ENCODE measurements at regions not wholly inside any gene's neighbourhood (a gene's known extent, or its start where the extent isn't known, plus 50 kb on each side); places are given as distances from the start of the nearest gene placed in this dataset.

GRCh38 chr10:57260175-57260574 lies 899.1 kb upstream of the ZWINT start:
- TF ChIP-seq CTCF (conservative IDR thresholded peaks at IDR 0.05): no peak
- Mint-ChIP-seq H3K27me3 (no peaks in the 10 kb centered on the region), H3K36me3 (peaks cover 3% of the 10 kb centered on the region), H3K9me3 (peaks cover 7% of the 10 kb centered on the region), H3K4me1 (ENCODE audit: unreplicated experiment) (no peaks in the 10 kb centered on the region), H3K27ac (no peak overlapping the region), H3K4me3 (no peak overlapping the region)
- no peak for DNase-seq (ENCODE audit: extremely low spot score, unreplicated experiment)

DNA sequence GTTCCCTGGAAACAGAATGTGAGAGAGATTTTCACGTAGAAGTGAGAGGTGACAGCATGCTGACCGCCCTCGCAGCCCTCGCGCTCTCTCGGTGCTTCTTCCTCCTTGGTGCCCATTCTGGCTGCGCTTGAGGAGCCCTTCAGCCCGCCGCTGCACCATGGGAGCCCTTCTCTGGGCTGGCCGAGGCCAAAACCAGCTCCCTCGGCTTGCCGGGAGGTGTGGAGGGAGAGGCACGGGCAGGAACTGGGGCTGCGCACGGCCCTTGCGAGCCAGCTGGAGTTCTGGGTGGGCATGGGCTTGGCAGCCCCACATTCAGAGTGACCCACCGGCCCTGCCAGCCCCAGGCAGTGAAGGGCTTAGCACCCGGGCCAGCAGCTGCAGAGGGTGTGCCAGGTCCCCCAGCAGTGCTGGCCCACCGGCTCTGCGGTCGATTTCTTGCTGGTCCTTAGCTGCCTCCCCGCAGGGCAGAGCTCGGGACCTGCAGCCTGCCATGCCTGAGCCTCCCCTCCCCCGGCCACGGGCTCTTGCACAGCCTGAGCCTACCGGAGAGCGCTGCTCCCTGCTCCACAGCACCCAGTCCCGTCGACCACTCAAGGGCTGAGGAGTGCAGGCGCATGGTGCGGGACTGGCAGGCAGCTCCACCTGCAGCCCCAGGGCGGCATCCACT lies 888.7 kb upstream of the ZWINT start:
- no peak for TF ChIP-seq CTCF (conservative IDR thresholded peaks at IDR 0.05)
- no peak overlapping the region for H3K4me3 Mint-ChIP-seq
- no peak for DNase-seq (ENCODE audit: extremely low spot score, unreplicated experiment)
- no peak overlapping the region for H3K27ac Mint-ChIP-seq
- H3K9me3 Mint-ChIP-seq: no peaks in the 10 kb centered on the region
- no peaks in the 10 kb centered on the region for H3K27me3 Mint-ChIP-seq
- H3K36me3 Mint-ChIP-seq: no peaks in the 10 kb centered on the region
- H3K4me1 Mint-ChIP-seq (ENCODE audit: unreplicated experiment): no peaks in the 10 kb centered on the region

DNA sequence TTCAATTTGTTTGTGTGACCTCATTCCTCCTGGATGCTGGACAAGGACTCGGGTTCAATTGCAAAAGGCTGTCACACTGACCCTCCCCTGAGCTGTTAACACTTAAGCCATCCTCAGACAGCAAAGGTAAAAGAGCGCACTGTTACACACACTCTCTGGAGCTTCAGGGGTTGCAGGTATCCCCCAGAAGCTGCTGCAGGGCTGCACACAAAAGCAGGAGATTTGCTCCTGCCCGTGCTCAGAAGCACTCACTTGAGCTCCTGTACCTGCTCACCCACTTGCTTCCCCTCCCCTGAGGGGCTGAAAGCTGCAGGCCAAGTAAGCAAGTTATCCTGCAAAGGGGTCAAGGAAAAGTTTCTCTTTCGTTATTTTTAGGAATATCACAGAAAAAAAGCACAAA lies 886.2 kb upstream of the ZWINT start:
- no peaks in the 10 kb centered on the region for H3K9me3 Mint-ChIP-seq
- H3K4me3 Mint-ChIP-seq: no peak overlapping the region
- no peak overlapping the region for H3K27ac Mint-ChIP-seq
- H3K36me3 Mint-ChIP-seq: no peaks in the 10 kb centered on the region
- no peaks in the 10 kb centered on the region for H3K4me1 Mint-ChIP-seq (ENCODE audit: unreplicated experiment)
- TF ChIP-seq CTCF (conservative IDR thresholded peaks at IDR 0.05): no peak
- DNase-seq (ENCODE audit: extremely low spot score, unreplicated experiment): no peak
- no peaks in the 10 kb centered on the region for H3K27me3 Mint-ChIP-seq

DNA sequence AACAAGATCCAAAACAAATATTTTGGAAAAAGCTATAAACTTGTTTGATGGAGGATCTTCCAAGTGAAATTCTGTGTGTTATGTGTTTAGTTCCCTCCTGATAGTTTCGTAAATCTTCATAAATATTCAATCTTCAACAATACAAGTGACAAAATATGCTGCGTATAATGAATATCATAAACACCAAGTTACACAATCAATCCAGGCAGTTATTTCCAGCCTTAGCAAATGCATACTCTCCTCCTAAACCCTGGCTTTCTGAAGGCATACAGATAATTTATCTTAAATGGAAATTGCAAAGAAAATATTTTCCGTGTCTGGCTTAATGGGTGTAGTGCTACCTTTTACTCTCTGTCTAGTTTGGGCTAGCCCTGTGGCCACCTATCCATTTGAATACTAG lies 864.9 kb upstream of the ZWINT start:
- no peaks in the 10 kb centered on the region for H3K36me3 Mint-ChIP-seq

GRCh38 chr10:57224811-57225210 lies 863.8 kb upstream of the ZWINT start:
- peaks cover 4% of the 10 kb centered on the region for H3K9me3 Mint-ChIP-seq
- no peaks in the 10 kb centered on the region for H3K27me3 Mint-ChIP-seq
- no peaks in the 10 kb centered on the region for H3K4me1 Mint-ChIP-seq (ENCODE audit: unreplicated experiment)
- TF ChIP-seq CTCF (conservative IDR thresholded peaks at IDR 0.05): no peak
- H3K27ac Mint-ChIP-seq: no peak overlapping the region
- H3K36me3 Mint-ChIP-seq: no peaks in the 10 kb centered on the region
- H3K4me3 Mint-ChIP-seq: no peak overlapping the region
- no peak for DNase-seq (ENCODE audit: extremely low spot score, unreplicated experiment)

More for the DNA sequence above, 864.9 kb upstream of the ZWINT start:
- no peak for TF ChIP-seq CTCF (conservative IDR thresholded peaks at IDR 0.05)
- H3K4me1 Mint-ChIP-seq (ENCODE audit: unreplicated experiment): no peaks in the 10 kb centered on the region
- no peak for DNase-seq (ENCODE audit: extremely low spot score, unreplicated experiment)
- peaks cover 4% of the 10 kb centered on the region for H3K9me3 Mint-ChIP-seq
- no peaks in the 10 kb centered on the region for H3K27me3 Mint-ChIP-seq
- no peak overlapping the region for H3K4me3 Mint-ChIP-seq
- H3K27ac Mint-ChIP-seq: no peak overlapping the region

DNA sequence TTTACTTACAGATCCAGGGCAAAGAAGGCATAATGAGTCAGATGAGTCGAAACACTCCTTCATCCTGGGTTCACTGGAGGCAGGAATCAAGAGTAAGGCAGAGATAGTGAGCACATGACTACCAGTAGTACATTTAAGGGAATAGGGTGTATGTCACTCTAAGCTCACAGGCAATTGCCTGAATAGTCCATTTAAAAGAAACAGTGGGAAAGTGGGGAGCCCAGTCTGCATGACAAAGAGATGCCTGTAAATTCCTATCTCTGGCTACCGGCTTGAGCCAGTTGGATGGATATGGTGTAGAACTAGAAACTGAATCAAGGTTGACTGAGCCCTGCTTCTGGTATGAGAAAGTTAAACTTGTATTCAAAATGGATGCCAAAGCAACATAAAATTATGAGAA lies 861.5 kb upstream of the ZWINT start:
- Mint-ChIP-seq H3K27me3 (no peaks in the 10 kb centered on the region), H3K4me1 (ENCODE audit: unreplicated experiment) (peaks cover 11% of the 10 kb centered on the region), H3K4me3 (no peak overlapping the region), H3K36me3 (no peaks in the 10 kb centered on the region), H3K9me3 (no peaks in the 10 kb centered on the region), H3K27ac (no peak overlapping the region)
- no peak for DNase-seq (ENCODE audit: extremely low spot score, unreplicated experiment)
- TF ChIP-seq CTCF (conservative IDR thresholded peaks at IDR 0.05): no peak
